ENCODE measurements at regions not wholly inside any gene's neighbourhood (a gene's known extent, or its start where the extent isn't known, plus 50 kb on each side); places are given as distances from the start of the nearest gene placed in this dataset.

- TF ChIP-seq CTCF (IDR thresholded peaks at IDR 0.05): no peak
- no peak for TF ChIP-seq SMC3 (IDR thresholded peaks at IDR 0.05; ENCODE audit: low read depth, low read length)
- no peak for TF ChIP-seq ZBTB33 (IDR thresholded peaks at IDR 0.05; ENCODE audit: borderline replicate concordance, low read depth)
- TF ChIP-seq GABPA (IDR thresholded peaks at IDR 0.05; ENCODE audit: low read depth): no peak
- no peak for TF ChIP-seq RFX5 (IDR thresholded peaks at IDR 0.05; ENCODE audit: low read length)
- no peak for TF ChIP-seq JUND (IDR thresholded peaks at IDR 0.05)
- TF ChIP-seq EP300 (IDR thresholded peaks at IDR 0.05; ENCODE audit: borderline replicate concordance in 1 of 2, low read depth in 1 of 2, low read length in 1 of 2): no peak
Measured at GRCh38 chr3:182050932-182051331, 339.2 kb downstream of the SOX2 start.

Measured in SK-N-SH (cell line).